ENCODE measurements at regions not wholly inside any gene's neighbourhood (a gene's known extent, or its start where the extent isn't known, plus 50 kb on each side); places are given as distances from the start of the nearest gene placed in this dataset.

DNA sequence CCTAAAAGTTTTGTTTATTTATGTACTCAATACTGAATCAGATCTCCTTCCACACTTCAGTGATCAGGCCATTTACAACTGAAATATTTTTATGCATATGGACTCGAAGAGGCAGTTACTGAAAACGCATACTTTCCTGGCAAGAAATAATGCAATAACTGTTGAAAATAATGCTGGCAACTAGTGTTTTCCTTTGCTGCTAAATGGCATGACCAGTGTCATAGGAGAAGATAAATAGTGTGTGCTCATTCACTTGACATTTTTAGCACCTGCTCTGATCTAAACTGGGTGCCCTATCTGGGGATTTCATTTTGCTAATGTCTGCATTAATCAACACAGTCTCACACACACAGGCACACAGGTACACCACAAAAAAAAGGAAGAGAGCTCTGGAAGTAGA lies 695.2 kb downstream of the TUSC7 start:
- TF ChIP-seq POLR2A (IDR thresholded peaks at IDR 0.05; ENCODE audit: extremely low read depth, insufficient read length) = no peak
- TF ChIP-seq, protein P1, sequence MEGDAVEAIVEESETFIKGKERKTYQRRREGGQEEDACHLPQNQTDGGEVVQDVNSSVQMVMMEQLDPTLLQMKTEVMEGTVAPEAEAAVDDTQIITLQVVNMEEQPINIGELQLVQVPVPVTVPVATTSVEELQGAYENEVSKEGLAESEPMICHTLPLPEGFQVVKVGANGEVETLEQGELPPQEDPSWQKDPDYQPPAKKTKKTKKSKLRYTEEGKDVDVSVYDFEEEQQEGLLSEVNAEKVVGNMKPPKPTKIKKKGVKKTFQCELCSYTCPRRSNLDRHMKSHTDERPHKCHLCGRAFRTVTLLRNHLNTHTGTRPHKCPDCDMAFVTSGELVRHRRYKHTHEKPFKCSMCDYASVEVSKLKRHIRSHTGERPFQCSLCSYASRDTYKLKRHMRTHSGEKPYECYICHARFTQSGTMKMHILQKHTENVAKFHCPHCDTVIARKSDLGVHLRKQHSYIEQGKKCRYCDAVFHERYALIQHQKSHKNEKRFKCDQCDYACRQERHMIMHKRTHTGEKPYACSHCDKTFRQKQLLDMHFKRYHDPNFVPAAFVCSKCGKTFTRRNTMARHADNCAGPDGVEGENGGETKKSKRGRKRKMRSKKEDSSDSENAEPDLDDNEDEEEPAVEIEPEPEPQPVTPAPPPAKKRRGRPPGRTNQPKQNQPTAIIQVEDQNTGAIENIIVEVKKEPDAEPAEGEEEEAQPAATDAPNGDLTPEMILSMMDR (IDR thresholded peaks at IDR 0.05; ENCODE audit: low read depth, low read length) = no peak
- TF ChIP-seq MYC (IDR thresholded peaks at IDR 0.05; ENCODE audit: low read depth, low read length) = no peak
